ENCODE measurements at regions not wholly inside any gene's neighbourhood (a gene's known extent, or its start where the extent isn't known, plus 50 kb on each side); places are given as distances from the start of the nearest gene placed in this dataset.

DNA sequence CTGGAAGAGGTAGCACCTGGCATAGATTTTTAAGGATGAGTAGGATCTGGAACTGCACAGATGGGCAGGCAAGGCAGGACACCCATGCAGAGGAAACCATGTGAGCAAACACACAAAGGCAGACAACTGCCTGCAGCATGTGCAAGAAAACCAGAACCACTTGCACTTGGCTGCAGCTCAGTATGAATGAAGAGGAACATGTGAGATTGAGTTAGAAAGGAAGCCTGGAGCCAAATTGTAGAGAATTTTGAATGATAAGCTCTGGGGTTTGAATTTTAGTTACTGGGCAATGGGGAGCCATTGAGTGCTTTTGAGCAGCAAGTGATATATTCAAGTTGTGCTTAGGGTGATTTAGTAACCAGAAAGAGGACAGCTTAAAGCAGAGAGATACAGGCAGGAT is 583.4 kb downstream of the SOX6 start:
- no peaks in the 10 kb centered on the region for H4K20me1 ChIP-seq (replicated peaks; ENCODE audit: control insufficient read depth, insufficient read depth, low read length)
- H3K9me1 ChIP-seq (ENCODE audit: control insufficient read depth, insufficient read depth, low read length): no peaks in the 10 kb centered on the region
- DNase-seq (ENCODE audit: extremely low read depth in 1 of 4, low spot score in 3 of 4) (no peak), ATAC-seq (no peak), FAIRE-seq (no peak)
- BruUV-seq (replicated peaks): no TSS peak
- POLR2A ChIA-PET: interaction anchor here (0.6 kb wide), 2 partner anchors 65 to 834 kb away, joined by 3 read pairs; no protein-coding TSS in a partner anchor
- no peak overlapping the region for H3K4me3 ChIP-seq
- no peak overlapping the region for H3K9ac ChIP-seq (ENCODE audit: insufficient read depth in 1 of 2, low read depth in 2 of 2, low read length in 2 of 2)
- H3K79me2 ChIP-seq (ENCODE audit: control insufficient read depth, insufficient read depth, low read length): no peaks in the 10 kb centered on the region
- intact Hi-C loops (cut with micrococcal nuclease) (loop anchor here (5.0 kb wide), 1 partner anchor 839 kb away; no protein-coding TSS in a partner anchor), in situ Hi-C loops (cut with MboI) (no loop called here)
- no peak overlapping the region for H3K27ac ChIP-seq (ENCODE audit: extremely low read depth, low read depth, low read length)
- H3K4me2 ChIP-seq (ENCODE audit: insufficient read depth, low read length): no peak overlapping the region
- no peaks in the 10 kb centered on the region for H3K4me1 ChIP-seq (replicated peaks in 1 of 2; ENCODE audit: control insufficient read depth in 2 of 2, insufficient read depth in 2 of 2, low read length in 2 of 2)
- peaks cover 0 to 13% of the 10 kb centered on the region in 2 experiments; a peak in 1 of 5 replicates for H3K27me3 ChIP-seq (ENCODE audit: control insufficient read depth in 2 of 2, insufficient read depth in 2 of 2, low read length in 2 of 2)
- H3K9me3 ChIP-seq (replicated peaks; ENCODE audit: control insufficient read depth, insufficient read depth, low read depth, low read length): no peaks in the 10 kb centered on the region
- H3K36me3 ChIP-seq (ENCODE audit: control insufficient read depth, insufficient read depth, low read length): no peaks in the 10 kb centered on the region
- TF ChIP-seq, protein P1, sequence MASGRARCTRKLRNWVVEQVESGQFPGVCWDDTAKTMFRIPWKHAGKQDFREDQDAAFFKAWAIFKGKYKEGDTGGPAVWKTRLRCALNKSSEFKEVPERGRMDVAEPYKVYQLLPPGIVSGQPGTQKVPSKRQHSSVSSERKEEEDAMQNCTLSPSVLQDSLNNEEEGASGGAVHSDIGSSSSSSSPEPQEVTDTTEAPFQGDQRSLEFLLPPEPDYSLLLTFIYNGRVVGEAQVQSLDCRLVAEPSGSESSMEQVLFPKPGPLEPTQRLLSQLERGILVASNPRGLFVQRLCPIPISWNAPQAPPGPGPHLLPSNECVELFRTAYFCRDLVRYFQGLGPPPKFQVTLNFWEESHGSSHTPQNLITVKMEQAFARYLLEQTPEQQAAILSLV (tag; IDR thresholded peaks at IDR 0.05): no peak
- CTCF ChIA-PET (ENCODE audit: low intra/inter-chr PET ratio): no interaction called here
- H2AFZ ChIP-seq (ENCODE audit: low read depth, low read length): no peak overlapping the region

DNA sequence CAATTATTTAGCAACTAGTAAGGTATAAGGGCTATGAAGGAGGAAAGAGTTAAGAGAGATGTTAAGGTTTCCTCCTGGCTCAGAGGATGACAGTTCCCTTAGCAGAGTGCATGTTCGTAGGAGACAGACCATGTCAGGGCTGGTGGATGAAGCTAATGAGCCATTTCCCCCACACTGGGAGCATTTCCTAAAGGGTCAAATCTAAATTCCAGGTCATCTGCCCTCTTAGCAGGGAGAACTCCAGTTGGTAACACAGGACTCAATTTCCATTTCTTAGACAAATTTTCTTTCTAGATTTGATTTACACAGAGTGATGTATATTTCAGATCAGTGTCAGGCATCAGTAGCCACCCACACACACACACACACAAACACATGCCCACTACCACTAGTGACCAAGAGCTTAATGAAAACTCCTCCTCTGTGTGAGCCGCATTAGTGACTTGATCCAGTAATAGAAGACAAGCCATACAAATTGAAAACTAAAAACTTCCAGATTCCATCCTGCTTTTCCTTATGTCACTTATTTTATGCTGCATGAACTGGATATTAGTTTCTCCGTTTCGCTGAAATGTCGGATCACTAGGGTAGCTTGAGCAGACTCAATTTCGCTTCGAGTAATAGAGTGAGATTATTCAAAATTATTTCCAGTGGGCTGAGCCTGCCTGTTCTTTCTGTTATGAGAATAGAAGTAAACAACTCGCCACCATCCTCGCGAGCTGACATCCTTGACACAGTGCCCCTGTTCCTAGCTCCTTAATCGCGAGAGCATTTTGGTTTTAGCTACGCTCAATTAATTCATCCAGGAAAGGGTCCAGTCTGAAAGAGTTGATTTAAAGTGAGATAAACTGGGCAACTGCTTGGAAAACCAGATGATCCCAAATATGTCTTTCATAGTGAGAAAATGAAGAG is 582.6 kb downstream of the SOX6 start:
- ATAC-seq (no peak), DNase-seq (ENCODE audit: extremely low read depth in 1 of 4, low spot score in 3 of 4) (no peak), FAIRE-seq (no peak)
- TF ChIP-seq STAT5B (CRISPR knock-in tag; IDR thresholded peaks at IDR 0.05) (no peak), BMI1 (IDR thresholded peaks at IDR 0.05; ENCODE audit: low read length) (no peak), KLF13 (tag; IDR thresholded peaks at IDR 0.05; ENCODE audit: borderline replicate concordance, low read depth) (no peak), ZNF785 (CRISPR knock-in tag; IDR thresholded peaks at IDR 0.05) (no peak), SMARCE1 (IDR thresholded peaks at IDR 0.05) (no peak), HDAC2 (IDR thresholded peaks at IDR 0.05) (no peak)
- TF ChIP-seq, protein P2, sequence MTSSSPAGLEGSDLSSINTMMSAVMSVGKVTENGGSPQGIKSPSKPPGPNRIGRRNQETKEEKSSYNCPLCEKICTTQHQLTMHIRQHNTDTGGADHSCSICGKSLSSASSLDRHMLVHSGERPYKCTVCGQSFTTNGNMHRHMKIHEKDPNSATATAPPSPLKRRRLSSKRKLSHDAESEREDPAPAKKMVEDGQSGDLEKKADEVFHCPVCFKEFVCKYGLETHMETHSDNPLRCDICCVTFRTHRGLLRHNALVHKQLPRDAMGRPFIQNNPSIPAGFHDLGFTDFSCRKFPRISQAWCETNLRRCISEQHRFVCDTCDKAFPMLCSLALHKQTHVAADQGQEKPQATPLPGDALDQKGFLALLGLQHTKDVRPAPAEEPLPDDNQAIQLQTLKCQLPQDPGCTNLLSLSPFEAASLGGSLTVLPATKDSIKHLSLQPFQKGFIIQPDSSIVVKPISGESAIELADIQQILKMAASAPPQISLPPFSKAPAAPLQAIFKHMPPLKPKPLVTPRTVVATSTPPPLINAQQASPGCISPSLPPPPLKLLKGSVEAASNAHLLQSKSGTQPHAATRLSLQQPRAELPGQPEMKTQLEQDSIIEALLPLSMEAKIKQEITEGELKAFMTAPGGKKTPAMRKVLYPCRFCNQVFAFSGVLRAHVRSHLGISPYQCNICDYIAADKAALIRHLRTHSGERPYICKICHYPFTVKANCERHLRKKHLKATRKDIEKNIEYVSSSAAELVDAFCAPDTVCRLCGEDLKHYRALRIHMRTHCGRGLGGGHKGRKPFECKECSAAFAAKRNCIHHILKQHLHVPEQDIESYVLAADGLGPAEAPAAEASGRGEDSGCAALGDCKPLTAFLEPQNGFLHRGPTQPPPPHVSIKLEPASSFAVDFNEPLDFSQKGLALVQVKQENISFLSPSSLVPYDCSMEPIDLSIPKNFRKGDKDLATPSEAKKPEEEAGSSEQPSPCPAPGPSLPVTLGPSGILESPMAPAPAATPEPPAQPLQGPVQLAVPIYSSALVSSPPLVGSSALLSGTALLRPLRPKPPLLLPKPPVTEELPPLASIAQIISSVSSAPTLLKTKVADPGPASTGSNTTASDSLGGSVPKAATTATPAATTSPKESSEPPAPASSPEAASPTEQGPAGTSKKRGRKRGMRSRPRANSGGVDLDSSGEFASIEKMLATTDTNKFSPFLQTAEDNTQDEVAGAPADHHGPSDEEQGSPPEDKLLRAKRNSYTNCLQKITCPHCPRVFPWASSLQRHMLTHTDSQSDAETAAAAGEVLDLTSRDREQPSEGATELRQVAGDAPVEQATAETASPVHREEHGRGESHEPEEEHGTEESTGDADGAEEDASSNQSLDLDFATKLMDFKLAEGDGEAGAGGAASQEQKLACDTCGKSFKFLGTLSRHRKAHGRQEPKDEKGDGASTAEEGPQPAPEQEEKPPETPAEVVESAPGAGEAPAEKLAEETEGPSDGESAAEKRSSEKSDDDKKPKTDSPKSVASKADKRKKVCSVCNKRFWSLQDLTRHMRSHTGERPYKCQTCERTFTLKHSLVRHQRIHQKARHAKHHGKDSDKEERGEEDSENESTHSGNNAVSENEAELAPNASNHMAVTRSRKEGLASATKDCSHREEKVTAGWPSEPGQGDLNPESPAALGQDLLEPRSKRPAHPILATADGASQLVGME (CRISPR knock-in tag; IDR thresholded peaks at IDR 0.05): no peak
- Histone ChIP-seq H2AFZ (ENCODE audit: low read depth, low read length) (no peak overlapping the region), H3K9me3 (replicated peaks; ENCODE audit: control insufficient read depth, insufficient read depth, low read depth, low read length) (no peaks in the 10 kb centered on the region), H3K27me3 (ENCODE audit: control insufficient read depth in 2 of 2, insufficient read depth in 2 of 2, low read length in 2 of 2) (peaks cover 0 to 13% of the 10 kb centered on the region in 2 experiments; a peak in 1 of 5 replicates), H3K36me3 (ENCODE audit: control insufficient read depth, insufficient read depth, low read length) (no peaks in the 10 kb centered on the region), H3K4me2 (ENCODE audit: insufficient read depth, low read length) (no peak overlapping the region), H3K9ac (ENCODE audit: insufficient read depth in 1 of 2, low read depth in 2 of 2, low read length in 2 of 2) (no peak overlapping the region), H3K4me1 (replicated peaks in 1 of 2; ENCODE audit: control insufficient read depth in 2 of 2, insufficient read depth in 2 of 2, low read length in 2 of 2) (no peaks in the 10 kb centered on the region), H4K20me1 (replicated peaks; ENCODE audit: control insufficient read depth, insufficient read depth, low read length) (no peaks in the 10 kb centered on the region), H3K79me2 (ENCODE audit: control insufficient read depth, insufficient read depth, low read length) (no peaks in the 10 kb centered on the region), H3K27ac (ENCODE audit: extremely low read depth, low read depth, low read length) (no peak overlapping the region), H3K9me1 (ENCODE audit: control insufficient read depth, insufficient read depth, low read length) (no peaks in the 10 kb centered on the region), H3K4me3 (no peak overlapping the region)
- no TSS peak for BruUV-seq (replicated peaks)
- ChIA-PET POLR2A (interaction anchor here (0.6 to 0.7 kb wide), 2 partner anchors 326 to 833 kb away, joined by 3 read pairs; no protein-coding TSS in a partner anchor), CTCF (ENCODE audit: low intra/inter-chr PET ratio) (no interaction called here)
- intact Hi-C loops (cut with micrococcal nuclease) (loop anchor here (5.0 kb wide), 1 partner anchor 839 kb away; no protein-coding TSS in a partner anchor), in situ Hi-C loops (cut with MboI) (no loop called here)
- under 1% methylated on average over 13 of the region's 13 CpGs for WGBS (ENCODE audit: insufficient coverage, low coverage, missing lambda C conversion rate)
